ENCODE measurements at regions not wholly inside any gene's neighbourhood (a gene's known extent, or its start where the extent isn't known, plus 50 kb on each side); places are given as distances from the start of the nearest gene placed in this dataset.

DNA sequence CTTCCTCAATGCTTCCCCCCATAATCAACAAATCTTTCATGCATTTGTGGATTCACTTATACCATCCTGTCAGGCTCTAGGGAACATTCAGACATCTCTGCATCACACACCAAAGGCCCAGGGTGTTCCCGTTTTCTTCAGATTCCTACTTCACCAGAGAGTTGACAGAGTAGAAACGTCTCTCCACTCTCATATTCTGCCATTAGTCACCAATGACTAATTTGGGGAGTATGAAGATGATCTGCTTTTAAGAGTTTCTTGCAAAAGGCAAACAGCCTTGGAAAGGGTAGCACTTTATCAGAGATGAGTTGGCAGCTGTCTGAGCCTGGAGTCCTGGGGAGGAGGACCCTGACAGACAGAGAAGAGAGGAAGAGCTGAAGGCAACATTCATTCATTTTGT, 55.8 kb upstream of the DGKG start:
- Histone ChIP-seq H2BK120ac (ENCODE audit: low read depth, low read length, poor library complexity, severe bottlenecking) (no peak overlapping the region), H3K79me2 (ENCODE audit: insufficient read depth, low read length) (no peaks in the 10 kb centered on the region), H4K5ac (ENCODE audit: insufficient read length, low read depth, low read length) (no peak overlapping the region), H4K20me1 (ENCODE audit: control insufficient read depth, insufficient read depth, insufficient read length) (no peaks in the 10 kb centered on the region), H4K91ac (ENCODE audit: insufficient read length, low read depth, low read length) (no peak overlapping the region), H2BK12ac (ENCODE audit: insufficient read length, low read depth, low read length) (no peak overlapping the region), H3K79me1 (ENCODE audit: insufficient read depth, low read depth, low read length, poor library complexity, severe bottlenecking) (no peaks in the 10 kb centered on the region), H3K4me1 (ENCODE audit: insufficient read depth, low read length) (no peaks in the 10 kb centered on the region), H3K9ac (ENCODE audit: extremely low read depth, insufficient read length, low read length) (no peak overlapping the region), H3K18ac (ENCODE audit: insufficient read length, low read depth, low read length) (no peak overlapping the region), H3K27me3 (ENCODE audit: insufficient read depth, low read length) (no peaks in the 10 kb centered on the region), H2BK20ac (ENCODE audit: low read depth, low read length, poor library complexity, severe bottlenecking) (no peak overlapping the region), H3K23me2 (ENCODE audit: insufficient read length, low read depth, low read length, poor library complexity, severe bottlenecking) (peaks cover 9% of the 10 kb centered on the region), H3K23ac (ENCODE audit: insufficient read length, low read depth, low read length) (no peak overlapping the region), H3T11ph (ENCODE audit: low read length) (no peak overlapping the region), H3K4ac (ENCODE audit: low read depth, low read length) (no peak overlapping the region), H3K9me3 (ENCODE audit: control insufficient read depth, low read depth, low read length) (no peaks in the 10 kb centered on the region), H3K27ac (ENCODE audit: insufficient read length, low read depth, low read length) (no peak overlapping the region), H4K8ac (replicated peaks; ENCODE audit: insufficient read length, low read depth, low read length) (no peak overlapping the region), H3K56ac (ENCODE audit: insufficient read length, low read depth, low read length) (no peak overlapping the region), H2BK5ac (ENCODE audit: insufficient read length, low read length) (no peak overlapping the region), H3K14ac (ENCODE audit: insufficient read depth, low read length) (no peak overlapping the region), H2BK15ac (ENCODE audit: low read depth, low read length) (no peak overlapping the region), H2AK5ac (ENCODE audit: insufficient read length, low read length) (no peak overlapping the region), H3K4me2 (ENCODE audit: insufficient read depth, insufficient read length, low read length) (no peak overlapping the region), H2AFZ (ENCODE audit: low read length) (no peak overlapping the region)
- Mint-ChIP-seq H3K4me3 (no peak overlapping the region), H3K27ac (no peak overlapping the region), H3K27me3 (ENCODE audit: low read depth) (peaks cover 29% of the 10 kb centered on the region), H3K36me3 (ENCODE audit: insufficient read depth in 1 of 3, low read depth in 3 of 3) (no peaks in the 10 kb centered on the region), H3K9me3 (no peaks in the 10 kb centered on the region), H3K4me1 (peaks cover 23% of the 10 kb centered on the region in 2 experiments)
- no CpG with 5 or more reads among the region's 2 CpGs for WGBS (ENCODE audit: extremely low coverage, insufficient read length, low lambda C conversion rate)
- DNase-seq, result no peak
- TF ChIP-seq CTCF (conservative IDR thresholded peaks at IDR 0.05), result no peak

All from H9 (cell line).